ENCODE measurements at regions not wholly inside any gene's neighbourhood (a gene's known extent, or its start where the extent isn't known, plus 50 kb on each side); places are given as distances from the start of the nearest gene placed in this dataset.
A peak's percentile ranks its signal among the peaks of the same experiment; 100 is the strongest.

GRCh38 chr7:121744877-121745276 is 128.1 kb upstream of the PTPRZ1 start:
- H3K4me3 ChIP-seq (ENCODE audit: low read length), result no peak overlapping the region
- peaks cover 13% of the 10 kb centered on the region for H3F3A ChIP-seq (ENCODE audit: insufficient read depth, low read length)
- H3K4me1 ChIP-seq (ENCODE audit: low read length), result peaks cover 14% of the 10 kb centered on the region
- no peak for TF ChIP-seq CTCF (IDR thresholded peaks at IDR 0.05; ENCODE audit: low read length)
- no peak for TF ChIP-seq EZH2 (optimal IDR thresholded peaks at IDR 0.05; ENCODE audit: low read depth, low read length)
- no peak for TF ChIP-seq EZH2phosphoT487 (IDR thresholded peaks at IDR 0.05; ENCODE audit: low read length)
- peak overlapping the region; percentile 34 for H3K4me2 ChIP-seq (ENCODE audit: low read depth, low read length)
- no peak overlapping the region for H3K27ac ChIP-seq (ENCODE audit: low read length)
- H3K9ac ChIP-seq (ENCODE audit: low read length), result no peak overlapping the region
- peaks cover 69% of the 10 kb centered on the region for H3K27me3 ChIP-seq (replicated peaks; ENCODE audit: insufficient read depth, low read length)
- H2AFZ ChIP-seq (ENCODE audit: low read length), result no peak overlapping the region
- no peaks in the 10 kb centered on the region for H3K79me2 ChIP-seq (ENCODE audit: low read length)
- H3K9me2 ChIP-seq (replicated peaks; ENCODE audit: insufficient read depth, low read length), result no peaks in the 10 kb centered on the region
- peaks cover 4% of the 10 kb centered on the region; the same call in 1 of the 2 replicates for H4K20me1 ChIP-seq (ENCODE audit: insufficient read depth, low read length)
- no peaks in the 10 kb centered on the region for H3K36me3 ChIP-seq (replicated peaks; ENCODE audit: insufficient read depth, low read length)
- no peaks in the 10 kb centered on the region for H3K9me3 ChIP-seq (replicated peaks; ENCODE audit: insufficient read depth, low read length)
- no peak for DNase-seq

- no peak overlapping the region for H3K4me3 ChIP-seq (ENCODE audit: low read length)
- H3K4me1 ChIP-seq (ENCODE audit: low read length), result peaks cover 14% of the 10 kb centered on the region
- TF ChIP-seq EZH2phosphoT487 (IDR thresholded peaks at IDR 0.05; ENCODE audit: low read length), result peak; percentile 95
- no peak for TF ChIP-seq CTCF (IDR thresholded peaks at IDR 0.05; ENCODE audit: low read length)
- H4K20me1 ChIP-seq (ENCODE audit: insufficient read depth, low read length), result peaks cover 4% of the 10 kb centered on the region; the same call in 1 of the 2 replicates
- peaks cover 68% of the 10 kb centered on the region for H3K27me3 ChIP-seq (replicated peaks; ENCODE audit: insufficient read depth, low read length)
- peak overlapping the region; percentile 34 for H3K4me2 ChIP-seq (ENCODE audit: low read depth, low read length)
- H3K9me2 ChIP-seq (replicated peaks; ENCODE audit: insufficient read depth, low read length), result no peaks in the 10 kb centered on the region
- no peak overlapping the region for H2AFZ ChIP-seq (ENCODE audit: low read length)
- H3F3A ChIP-seq (ENCODE audit: insufficient read depth, low read length), result peaks cover 13% of the 10 kb centered on the region
- no peaks in the 10 kb centered on the region for H3K9me3 ChIP-seq (replicated peaks; ENCODE audit: insufficient read depth, low read length)
- peak; percentile 78 for DNase-seq
- H3K27ac ChIP-seq (ENCODE audit: low read length), result no peak overlapping the region
- no peaks in the 10 kb centered on the region for H3K36me3 ChIP-seq (replicated peaks; ENCODE audit: insufficient read depth, low read length)
- H3K79me2 ChIP-seq (ENCODE audit: low read length), result no peaks in the 10 kb centered on the region
- no peak overlapping the region for H3K9ac ChIP-seq (ENCODE audit: low read length)
Measured at GRCh38 chr7:121744319-121744718, 128.6 kb upstream of the PTPRZ1 start.

- Histone ChIP-seq H3K27ac (ENCODE audit: low read length) (no peak overlapping the region), H3K9me3 (replicated peaks; ENCODE audit: insufficient read depth, low read length) (no peaks in the 10 kb centered on the region), H3K36me3 (replicated peaks; ENCODE audit: insufficient read depth, low read length) (no peaks in the 10 kb centered on the region), H3K4me1 (ENCODE audit: low read length) (peaks cover 14% of the 10 kb centered on the region), H3K4me2 (ENCODE audit: low read depth, low read length) (no peak overlapping the region), H3K79me2 (ENCODE audit: low read length) (no peaks in the 10 kb centered on the region), H3K9me2 (replicated peaks; ENCODE audit: insufficient read depth, low read length) (no peaks in the 10 kb centered on the region), H2AFZ (ENCODE audit: low read length) (no peak overlapping the region), H3K27me3 (replicated peaks; ENCODE audit: insufficient read depth, low read length) (peaks cover 57% of the 10 kb centered on the region), H3F3A (ENCODE audit: insufficient read depth, low read length) (peaks cover 13% of the 10 kb centered on the region), H4K20me1 (ENCODE audit: insufficient read depth, low read length) (peaks cover 4% of the 10 kb centered on the region; the same call in 1 of the 2 replicates), H3K9ac (ENCODE audit: low read length) (no peak overlapping the region), H3K4me3 (ENCODE audit: low read length) (no peak overlapping the region)
- TF ChIP-seq CTCF (IDR thresholded peaks at IDR 0.05; ENCODE audit: low read length), result no peak
- no peak for TF ChIP-seq EZH2 (optimal IDR thresholded peaks at IDR 0.05; ENCODE audit: low read depth, low read length)
- TF ChIP-seq EZH2phosphoT487 (IDR thresholded peaks at IDR 0.05; ENCODE audit: low read length), result no peak
- DNase-seq, result no peak
Measured at GRCh38 chr7:121741896-121742295, 131.1 kb upstream of the PTPRZ1 start.

All from MM.1S (cell line).